ENCODE measurements at regions not wholly inside any gene's neighbourhood (a gene's known extent, or its start where the extent isn't known, plus 50 kb on each side); places are given as distances from the start of the nearest gene placed in this dataset.

DNA sequence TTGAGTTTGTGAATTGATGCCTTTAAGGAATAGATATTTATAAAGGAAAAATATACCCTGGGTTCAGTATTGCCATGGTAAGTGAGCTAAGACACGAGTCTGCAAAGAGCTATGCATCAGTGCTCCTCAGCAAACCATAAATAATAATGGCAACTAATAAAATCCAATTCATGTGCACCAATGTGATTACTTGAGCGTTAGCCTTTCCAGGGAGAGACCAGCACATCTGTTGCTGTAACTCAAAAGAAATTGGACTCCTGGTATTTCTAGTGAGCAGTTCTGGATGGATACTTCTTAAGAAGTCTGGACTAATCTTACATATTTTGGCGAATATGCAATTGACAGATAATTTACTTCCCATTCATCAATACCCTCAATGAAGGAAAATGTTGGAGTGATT lies 373.3 kb downstream of the ARHGEF28 start:
- TF ChIP-seq, protein P1, sequence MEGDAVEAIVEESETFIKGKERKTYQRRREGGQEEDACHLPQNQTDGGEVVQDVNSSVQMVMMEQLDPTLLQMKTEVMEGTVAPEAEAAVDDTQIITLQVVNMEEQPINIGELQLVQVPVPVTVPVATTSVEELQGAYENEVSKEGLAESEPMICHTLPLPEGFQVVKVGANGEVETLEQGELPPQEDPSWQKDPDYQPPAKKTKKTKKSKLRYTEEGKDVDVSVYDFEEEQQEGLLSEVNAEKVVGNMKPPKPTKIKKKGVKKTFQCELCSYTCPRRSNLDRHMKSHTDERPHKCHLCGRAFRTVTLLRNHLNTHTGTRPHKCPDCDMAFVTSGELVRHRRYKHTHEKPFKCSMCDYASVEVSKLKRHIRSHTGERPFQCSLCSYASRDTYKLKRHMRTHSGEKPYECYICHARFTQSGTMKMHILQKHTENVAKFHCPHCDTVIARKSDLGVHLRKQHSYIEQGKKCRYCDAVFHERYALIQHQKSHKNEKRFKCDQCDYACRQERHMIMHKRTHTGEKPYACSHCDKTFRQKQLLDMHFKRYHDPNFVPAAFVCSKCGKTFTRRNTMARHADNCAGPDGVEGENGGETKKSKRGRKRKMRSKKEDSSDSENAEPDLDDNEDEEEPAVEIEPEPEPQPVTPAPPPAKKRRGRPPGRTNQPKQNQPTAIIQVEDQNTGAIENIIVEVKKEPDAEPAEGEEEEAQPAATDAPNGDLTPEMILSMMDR (IDR thresholded peaks at IDR 0.05): no peak
- no peak for TF ChIP-seq POLR2A (IDR thresholded peaks at IDR 0.05)
